HG03196 (cell line): ENCODE measurements at regions not wholly inside any gene's neighbourhood (a gene's known extent, or its start where the extent isn't known, plus 50 kb on each side); places are given as distances from the start of the nearest gene placed in this dataset.

Source experiments
- ATAC-seq: cut with Tn5 transposase; IDR thresholded peaks from one replicate; pipeline ENCODE4 v1.9.1; 2021; ENCODE audit not compliant: unreplicated experiment

GRCh38 chr10:78624791-78625190, 444.0 kb upstream of the ZMIZ1 start:
- no peak for ATAC-seq

DNA sequence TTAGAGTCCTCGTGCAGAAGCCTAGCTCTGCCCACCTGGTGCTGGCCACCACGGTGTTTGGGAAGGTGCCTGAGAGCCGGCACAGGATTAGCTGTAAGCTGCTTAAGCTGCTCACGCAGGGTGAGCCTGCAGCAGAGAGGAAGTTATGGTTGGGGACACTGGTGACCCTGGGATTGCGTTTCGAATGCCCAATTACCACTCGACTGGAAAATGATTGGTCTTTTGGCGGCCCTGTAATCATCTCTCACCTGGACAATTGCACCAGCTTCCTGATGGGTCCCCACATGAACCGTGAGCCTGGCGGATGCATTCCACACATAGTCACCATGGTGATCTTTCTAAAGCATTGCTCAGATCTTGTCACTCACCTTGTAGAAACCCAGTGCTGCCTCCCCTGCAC, 442.3 kb upstream of the ZMIZ1 start:
- no peak for ATAC-seq

DNA sequence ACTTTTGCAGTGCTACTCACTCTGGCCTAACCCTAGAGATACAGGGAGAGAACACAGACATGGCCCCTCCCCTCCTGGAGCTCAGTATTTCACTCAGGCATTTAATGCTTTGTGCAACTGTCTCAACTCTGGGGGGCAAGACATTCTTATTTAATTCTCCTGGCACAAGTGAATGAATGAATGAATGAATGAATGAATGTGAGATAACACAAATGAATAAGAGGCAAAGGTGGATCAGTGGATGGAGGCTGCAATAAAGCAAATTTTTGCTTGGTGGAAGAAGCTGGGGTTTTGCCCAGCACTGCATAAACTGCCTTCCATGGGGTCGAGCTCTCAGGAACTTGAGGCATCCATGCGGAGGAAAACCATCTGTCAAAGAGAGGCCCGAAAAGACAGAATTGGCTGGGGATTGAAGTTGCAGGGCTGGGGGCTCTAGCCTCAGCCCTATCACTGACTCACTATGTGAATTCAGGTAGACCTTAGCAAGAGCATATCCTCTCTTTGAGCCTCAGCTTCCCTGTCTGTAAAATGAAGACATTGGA, 441.4 kb upstream of the ZMIZ1 start:
- ATAC-seq: no peak

- ATAC-seq: no peak
Observed at GRCh38 chr10:78628976-78629375, 439.8 kb upstream of the ZMIZ1 start.

- ATAC-seq: no peak
Observed at GRCh38 chr10:78629773-78630172, 439.0 kb upstream of the ZMIZ1 start.

DNA sequence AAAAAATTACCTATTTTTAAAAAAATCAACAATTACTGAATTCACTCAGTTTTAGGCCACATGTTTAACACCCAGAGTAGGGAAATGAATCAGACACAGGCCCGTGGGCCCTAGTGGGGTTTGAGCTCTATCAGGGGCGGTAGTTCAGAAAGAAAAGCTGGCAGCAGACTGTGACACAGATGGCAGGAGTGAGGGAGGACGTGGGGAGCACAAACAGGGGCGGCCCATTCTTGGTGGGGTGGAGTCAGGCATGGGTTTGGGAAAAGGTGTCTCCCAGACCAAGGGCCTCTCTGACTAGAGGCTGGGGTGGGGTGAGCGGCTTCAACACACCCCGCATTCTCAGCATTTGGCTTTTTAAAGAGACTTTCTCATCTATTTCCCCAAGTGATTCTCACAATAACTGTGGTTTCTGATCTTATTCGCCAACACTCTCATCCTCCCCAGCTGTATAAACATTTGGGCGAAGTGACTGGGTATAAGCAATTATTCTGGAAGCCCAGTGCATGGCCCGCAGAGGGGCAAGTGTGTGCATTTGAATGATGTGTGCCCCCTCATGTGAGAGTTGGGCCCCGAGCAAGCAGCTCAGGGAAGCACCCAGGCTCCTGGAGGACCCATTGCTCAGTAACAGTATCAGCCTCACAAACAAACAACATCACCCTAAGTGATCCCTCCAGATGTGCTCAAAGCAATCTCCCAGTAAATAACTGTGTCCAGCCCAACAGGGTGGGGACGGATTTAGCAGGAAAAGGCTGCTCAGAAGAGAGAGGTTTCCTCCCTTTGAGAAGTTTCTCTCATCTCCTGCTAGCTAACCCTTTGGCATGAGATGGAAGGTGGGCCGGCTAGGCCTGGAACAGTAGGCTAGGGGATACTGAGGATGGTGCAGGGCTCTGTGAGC, 437.6 kb upstream of the ZMIZ1 start:
- ATAC-seq: no peak

DNA sequence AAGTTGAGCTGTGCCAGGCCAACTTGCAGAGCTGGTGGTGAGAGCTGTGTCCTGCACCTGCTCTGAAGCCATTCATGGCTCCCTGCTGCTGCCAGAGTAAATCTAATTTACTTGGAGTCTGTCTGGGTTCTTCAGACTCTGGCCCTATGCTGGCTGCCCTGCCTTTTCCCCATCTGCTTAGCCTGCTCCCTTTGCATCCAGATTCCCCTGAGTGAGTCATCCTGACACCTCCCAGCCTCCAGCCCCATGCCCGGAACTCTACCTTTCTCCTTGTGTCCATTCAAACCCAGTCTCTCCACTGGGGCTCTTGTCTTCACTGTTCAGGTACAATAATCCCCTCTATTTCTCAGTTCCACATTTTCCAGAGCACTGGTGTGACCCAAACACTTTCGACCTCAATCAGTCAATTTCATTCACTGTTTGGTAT, 434.4 kb upstream of the ZMIZ1 start:
- no peak for ATAC-seq

- ATAC-seq: no peak
Observed at GRCh38 chr10:78634835-78635234, 433.9 kb upstream of the ZMIZ1 start.

GRCh38 chr10:78639629-78640028, 429.1 kb upstream of the ZMIZ1 start:
- ATAC-seq: no peak

DNA sequence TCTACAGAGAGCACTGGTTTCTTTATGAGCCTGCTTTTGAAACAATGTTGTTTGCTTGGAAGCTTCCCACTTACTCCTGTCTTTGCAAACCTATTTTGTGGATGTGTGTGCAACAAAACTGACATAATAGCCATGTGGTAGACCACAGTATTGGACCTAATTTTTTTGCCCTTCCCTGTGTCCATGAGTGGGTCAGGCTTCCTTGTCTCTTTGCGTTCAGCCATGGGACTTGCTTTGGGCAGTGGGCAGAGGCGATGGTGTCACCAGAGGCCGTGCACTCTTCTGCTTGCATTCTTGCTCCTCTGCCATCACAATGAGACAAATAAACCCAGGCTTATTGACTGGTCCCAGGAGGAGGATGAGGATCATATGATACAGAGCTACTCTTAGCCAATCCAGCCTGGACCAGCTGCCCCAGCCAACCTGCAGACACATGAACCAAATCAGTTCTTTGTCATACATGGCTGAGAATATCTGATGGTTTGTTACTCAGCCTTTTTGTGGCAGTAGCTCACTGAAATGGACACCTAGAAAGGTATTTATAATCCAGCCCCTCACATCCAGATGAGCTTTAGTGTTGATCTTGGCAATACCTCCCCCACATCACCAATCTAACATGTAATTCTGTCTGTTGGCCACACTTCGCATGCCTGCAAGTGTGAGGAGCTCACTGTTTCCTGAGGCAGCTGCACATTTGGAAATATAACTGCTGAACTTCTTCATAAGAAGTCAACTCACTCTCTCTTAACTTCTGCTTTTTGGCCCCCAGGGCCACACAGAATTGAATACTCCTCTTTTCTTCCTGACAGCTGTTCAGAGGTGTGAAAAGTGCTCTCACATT, 427.8 kb upstream of the ZMIZ1 start:
- no peak for ATAC-seq

DNA sequence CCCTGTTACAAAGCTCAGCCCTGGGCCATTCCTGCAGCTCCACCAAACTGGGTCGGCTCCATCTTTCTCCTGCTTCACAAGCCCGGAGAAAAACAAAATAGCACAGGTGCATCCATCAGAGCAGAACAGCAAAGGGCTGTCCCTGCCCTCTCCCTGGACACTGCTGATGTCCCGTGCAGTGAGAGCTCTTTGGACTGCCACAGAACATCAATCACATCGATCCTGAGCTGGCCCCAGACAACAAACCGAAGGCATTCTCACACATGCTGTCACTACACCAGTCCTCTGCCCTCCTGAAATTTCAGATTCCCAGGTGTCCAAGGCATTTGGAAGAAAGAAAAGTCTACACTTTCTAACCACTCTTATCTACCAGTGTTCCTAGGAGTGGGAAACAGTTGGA, 427.1 kb upstream of the ZMIZ1 start:
- ATAC-seq: no peak

GRCh38 chr10:78642269-78642816, 426.4 kb upstream of the ZMIZ1 start:
- ATAC-seq: no peak

DNA sequence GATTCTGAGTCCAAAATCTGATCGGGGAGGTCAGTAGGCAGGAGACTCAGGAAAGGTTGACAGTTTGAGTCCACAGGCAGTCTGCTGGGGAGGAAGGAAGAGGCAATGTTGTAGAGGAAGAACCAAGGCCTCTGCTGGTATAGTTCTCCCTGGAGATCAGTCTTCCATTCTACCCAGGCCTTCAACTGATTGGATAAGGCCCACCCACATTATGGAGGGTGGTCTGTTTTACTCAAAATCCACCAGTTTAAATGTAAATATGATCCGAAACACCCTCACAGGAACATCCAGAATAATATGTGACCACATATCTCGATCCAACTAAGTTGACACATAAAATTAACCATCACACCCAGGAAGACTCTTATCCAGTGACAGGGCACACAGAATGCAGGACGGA, 425.3 kb upstream of the ZMIZ1 start:
- no peak for ATAC-seq

DNA sequence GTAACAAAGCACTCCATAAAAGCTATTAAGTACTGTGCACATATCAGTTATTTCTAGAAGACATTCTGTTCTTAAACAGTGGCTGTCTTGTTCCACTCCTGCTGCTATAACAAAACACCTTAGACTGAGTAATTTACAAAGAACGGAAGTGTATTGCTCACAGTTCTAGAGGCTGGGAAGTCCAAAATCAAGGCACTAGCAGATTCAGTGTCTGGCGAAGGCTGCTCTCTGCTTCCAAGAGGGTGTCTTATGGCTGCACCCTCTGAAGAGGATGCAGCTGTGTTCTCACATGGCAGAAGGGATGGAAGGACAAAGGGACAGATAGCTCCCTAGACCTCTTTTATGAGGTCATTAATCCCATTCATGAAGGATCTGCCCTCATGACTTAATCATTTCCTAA, 424.2 kb upstream of the ZMIZ1 start:
- no peak for ATAC-seq

- ATAC-seq: no peak
Observed at GRCh38 chr10:78645169-78645686, 423.5 kb upstream of the ZMIZ1 start.

- ATAC-seq: no peak
Observed at GRCh38 chr10:78645975-78646374, 422.8 kb upstream of the ZMIZ1 start.

DNA sequence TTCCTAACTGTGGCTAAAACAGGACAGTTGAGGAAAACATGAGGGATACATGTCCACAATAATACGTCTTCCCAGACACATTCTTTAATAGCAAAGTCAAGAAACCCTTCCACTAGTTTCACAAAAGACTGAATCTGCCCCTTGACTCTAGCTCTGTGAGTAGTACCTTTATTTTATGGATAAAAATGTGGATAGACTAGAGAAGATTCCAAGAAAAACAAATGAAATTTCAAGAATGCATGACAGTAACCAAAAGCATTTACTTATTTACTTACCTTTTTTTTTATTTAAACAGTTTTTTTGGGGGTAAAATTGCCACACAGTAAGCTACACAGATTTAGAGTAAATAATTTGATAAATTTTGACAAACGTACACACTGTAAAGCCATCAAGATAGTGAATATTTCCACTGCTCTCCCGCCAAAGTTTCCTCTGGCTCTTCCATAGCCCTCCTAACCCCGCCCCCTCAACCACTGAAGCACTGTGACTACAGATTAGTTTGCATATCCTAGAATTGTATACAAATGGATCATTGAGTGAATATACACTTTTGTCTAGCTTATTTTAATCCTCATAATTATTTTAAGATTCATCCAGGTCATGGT, 420.4 kb upstream of the ZMIZ1 start:
- ATAC-seq: no peak

GRCh38 chr10:78649429-78649828, 419.3 kb upstream of the ZMIZ1 start:
- ATAC-seq: no peak

DNA sequence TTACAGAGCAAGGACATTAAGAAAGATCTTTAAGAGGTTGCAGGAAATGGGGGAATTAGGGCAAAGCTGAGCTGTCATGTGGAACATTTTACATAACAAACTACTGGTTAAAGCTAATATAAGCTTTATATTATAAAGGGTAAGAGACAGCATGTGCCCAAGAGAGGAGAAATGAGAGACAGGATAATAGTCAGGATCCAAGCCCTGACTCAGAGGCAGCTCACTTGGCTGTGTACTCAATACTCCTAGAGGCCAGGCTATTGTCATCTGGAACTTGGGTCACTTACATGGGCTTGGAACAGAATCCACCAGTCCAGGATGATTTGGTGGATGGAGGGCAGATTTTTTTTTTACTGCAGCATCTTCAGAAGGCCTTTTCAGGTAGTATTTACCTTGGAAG, 418.6 kb upstream of the ZMIZ1 start:
- ATAC-seq: no peak

GRCh38 chr10:78651287-78651686, 417.5 kb upstream of the ZMIZ1 start:
- ATAC-seq: no peak

- ATAC-seq: no peak
Observed at GRCh38 chr10:78653555-78653954, 415.2 kb upstream of the ZMIZ1 start.
